ENCODE measurements at regions not wholly inside any gene's neighbourhood (a gene's known extent, or its start where the extent isn't known, plus 50 kb on each side); places are given as distances from the start of the nearest gene placed in this dataset.
A peak's percentile ranks its signal among the peaks of the same experiment; 100 is the strongest.

DNA sequence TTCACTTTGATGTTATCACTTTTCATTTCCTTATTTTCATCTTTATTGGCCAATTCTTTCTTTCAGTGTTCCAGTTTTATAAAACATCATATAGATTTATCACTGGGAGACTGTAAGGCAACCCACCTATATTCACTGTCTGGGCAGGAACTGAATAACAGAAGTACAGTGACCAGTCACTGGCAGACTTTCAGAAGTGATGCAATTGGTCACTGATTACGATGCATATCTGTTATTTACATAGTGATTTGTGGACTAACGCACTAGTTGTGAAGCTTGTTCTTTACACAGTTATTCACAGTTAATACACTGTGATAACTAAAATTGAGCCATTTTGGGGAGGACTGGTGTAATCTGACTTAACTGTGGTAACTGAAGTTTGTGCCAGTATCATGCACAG is 190.2 kb upstream of the DPH6 start:
- no peak for DNase-seq

DNA sequence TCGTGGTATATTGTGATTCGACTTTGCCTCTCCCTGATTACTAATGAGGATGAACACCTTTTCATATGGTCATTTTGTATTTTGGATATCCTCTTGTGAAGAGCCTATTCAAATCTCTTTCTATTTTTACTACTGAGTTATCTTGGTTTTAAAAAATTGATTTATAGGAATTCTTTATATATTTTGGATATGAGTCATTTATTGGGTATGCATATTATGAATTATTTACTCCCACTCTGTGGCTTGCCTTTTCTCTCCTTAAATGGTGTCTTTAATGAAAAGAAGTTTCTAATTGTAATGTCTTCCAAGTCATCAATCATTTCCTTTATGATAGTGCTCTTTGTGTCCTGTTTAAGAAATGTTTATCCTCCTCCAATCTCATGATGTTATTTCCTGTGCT is 191.5 kb upstream of the DPH6 start:
- DNase-seq, result no peak

DNA sequence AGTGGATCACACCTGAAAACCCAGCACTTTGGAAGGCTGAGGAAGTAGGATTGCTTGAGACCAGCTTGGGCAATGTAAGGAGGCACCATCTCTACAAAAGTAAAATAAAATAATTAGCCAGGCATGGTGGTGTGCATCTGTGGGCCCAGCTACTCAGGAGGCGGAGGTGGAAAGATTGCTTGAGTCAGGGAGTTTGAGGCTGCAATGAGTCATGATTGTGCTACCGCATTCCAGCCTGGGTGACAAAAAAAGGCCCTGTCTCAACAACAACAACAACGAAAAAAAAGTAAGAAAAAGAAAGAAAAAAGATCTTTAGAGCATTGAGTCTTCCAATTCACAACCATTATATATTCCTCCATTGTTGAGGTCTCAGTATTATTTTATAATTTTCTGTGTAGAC is 192.4 kb upstream of the DPH6 start:
- DNase-seq, result no peak

DNA sequence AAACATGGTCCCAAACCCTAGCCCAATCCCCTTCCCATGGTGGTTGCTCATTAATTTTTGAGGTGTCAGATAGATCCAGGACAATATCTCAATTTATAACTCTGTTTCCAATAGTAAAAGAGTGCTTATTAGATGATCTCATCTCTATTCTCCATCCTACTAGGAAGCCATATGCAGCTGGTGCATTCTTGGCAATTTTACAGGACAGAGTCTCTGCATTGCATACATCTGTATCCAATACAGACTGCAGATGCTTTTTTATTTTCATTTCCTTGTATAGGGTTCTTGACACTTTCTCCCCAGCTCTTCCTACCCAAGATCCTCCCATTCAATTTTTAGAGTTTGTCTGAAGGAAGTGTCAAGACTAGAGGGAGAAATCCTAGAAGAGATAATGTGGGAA is 194.8 kb upstream of the DPH6 start:
- DNase-seq, result no peak

DNA sequence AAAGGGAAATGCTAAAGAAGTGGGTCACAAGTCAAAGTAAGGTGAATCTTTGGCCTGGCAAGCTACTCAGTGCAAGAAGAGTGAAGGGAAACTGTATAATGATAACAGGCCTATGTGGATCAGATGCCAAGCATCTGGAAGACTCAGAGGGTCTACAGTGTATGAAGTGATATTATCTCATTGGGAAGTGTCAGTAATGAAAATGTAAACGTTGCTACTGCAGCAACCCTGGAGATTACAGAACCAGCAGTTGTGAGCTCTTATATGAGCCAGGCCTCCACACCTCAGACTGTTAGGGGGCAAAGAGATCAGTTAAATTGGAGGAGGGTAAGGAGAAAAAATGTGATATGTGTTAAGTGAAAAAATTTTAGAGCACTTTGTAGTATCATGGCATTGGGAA is 195.4 kb upstream of the DPH6 start:
- DNase-seq, result no peak

DNA sequence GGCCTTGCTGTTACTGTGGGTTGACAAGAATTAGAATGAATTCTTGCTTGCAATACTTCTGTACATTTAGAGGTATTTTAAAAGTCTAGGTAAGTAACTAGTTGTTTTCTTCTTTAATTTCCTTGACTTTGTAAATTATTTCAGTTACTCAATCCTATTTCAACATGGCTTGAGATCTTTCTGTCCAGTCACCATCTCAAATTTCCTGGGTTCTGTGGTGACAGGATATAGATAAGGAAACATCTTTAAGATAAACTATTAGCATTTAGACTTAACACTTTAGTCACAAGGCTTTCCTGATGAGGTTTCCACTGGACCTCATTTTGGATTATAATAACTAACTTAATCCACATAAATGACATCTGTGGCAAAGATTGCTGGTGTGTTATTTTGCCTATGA is 195.9 kb upstream of the DPH6 start:
- no peak for DNase-seq

DNA sequence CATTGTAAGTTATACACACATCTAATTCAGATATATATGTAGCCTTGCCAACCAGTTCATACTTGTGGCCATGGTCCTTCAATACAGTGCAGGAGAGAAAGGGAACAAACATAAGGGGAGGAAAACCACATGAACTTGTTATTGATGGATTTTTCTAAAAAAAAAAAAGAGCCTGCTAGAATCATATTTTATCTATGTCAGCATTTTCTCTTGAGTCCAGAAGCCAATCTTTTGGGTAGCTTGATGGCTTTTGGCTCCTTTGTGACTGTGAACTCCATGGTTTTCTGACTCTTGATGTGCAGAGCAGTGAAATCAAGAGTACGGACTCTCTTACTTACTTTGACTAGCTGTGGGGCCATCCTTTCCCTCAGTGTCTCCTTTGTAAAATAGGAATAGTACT is 197.4 kb upstream of the DPH6 start:
- DNase-seq, result no peak

DNA sequence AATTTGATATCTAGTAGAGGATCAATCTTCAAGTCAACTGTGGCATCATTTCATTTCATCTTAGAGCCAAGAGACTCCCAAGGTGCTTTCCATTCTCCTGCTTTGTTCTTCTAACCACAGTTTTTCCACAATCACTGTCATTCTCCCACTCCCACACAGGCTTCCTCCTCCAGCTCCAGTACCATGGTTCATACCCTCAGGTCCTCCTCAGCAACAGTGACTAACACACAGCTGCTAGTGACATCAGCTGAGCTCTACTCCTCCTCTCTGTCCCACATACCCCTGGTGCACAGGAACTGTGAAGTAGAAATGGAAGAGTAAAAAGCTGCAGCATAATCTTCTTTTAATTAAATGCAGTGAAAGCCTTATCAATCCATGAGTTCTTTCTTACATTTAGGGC is 200.2 kb upstream of the DPH6 start:
- DNase-seq, result no peak

DNA sequence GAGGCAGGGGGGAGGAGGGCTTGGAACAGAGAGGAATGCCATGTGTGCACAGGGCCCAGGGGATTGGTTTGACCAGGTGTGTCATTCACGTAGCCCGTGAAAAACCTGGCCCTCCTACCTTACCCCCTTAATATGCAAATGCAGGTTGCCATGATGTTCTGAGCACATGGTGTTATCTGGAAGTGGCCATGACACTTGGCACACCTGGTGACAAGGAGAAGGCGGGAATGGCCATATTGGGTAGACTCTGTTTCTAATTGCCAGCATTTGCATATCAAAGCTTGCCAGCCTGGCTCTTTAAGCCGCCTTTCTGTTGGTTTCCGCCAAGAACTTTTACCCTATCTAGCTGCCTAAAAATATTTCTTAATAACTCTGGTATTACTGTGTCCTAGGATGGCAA is 202.1 kb upstream of the DPH6 start:
- DNase-seq, result no peak

DNA sequence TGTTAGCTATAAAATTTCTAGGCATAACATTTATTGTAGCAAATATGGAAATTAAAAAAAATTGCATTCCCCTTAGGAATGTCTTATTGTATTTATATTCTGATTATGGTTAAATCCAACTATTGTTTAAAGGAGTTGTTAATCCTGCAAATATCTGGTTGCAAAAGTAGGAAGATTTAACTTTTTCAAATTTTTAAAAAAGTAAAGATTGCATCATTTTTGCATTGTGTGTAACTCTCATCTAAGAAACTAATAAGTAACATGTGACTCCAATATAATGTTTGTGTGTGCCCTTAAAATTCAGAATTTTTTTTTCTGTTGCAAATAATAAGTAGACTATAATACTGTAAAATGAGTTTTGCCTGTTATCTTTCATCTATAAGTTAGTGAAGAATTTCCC is 204.1 kb upstream of the DPH6 start:
- no peak for DNase-seq

DNA sequence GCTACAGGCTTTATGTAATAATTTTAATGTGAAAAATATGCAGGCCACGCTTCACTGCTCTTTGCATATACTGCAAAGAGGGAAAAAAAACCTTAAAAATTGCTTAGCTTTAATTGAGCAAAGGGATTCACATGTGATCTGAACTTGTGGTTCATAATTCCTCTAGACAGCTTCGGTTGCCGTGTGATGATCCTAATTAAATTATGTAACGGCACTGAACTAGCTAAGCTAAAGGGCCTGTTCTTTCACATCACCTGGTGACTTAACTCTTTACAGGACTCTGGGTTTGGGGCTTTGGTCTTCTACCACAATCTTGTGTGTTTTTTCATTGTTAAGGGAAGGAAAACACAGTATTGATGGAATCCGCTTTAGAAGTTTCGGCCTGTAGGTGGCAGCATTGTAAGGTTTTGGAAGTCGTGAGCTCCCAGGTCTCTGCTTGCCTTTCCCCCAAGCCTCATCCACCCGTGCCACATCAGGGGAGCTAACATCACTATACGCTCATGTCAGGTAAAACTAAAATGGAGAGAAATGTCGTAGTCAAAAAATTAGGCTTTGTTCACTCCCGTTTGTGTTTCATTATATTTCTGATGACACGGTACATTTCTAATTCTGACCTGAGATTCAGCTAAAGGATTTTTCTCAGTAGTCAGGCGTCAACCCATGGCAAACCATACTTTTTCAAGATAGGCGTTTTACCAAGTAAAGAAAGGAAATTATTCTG is 205.6 kb upstream of the DPH6 start:
- peak; percentile 55 to 59 for DNase-seq

DNA sequence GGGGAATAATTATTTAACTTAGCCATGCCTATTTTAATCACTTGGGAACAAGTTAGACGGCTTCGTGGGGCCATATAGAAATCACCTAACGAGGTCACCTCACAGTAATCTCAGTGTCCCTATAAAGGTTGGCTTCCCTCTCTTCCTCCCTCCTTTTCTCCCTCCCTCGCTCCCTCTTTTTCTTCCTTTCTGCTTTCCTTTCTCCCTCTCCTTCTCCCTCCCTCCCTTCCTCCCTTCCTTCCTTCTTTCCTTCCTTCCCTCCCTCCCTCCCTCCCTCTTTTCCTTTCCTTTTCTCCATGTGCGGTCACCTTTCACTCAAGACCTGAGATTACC is 206.1 kb upstream of the DPH6 start:
- no peak for DNase-seq

DNA sequence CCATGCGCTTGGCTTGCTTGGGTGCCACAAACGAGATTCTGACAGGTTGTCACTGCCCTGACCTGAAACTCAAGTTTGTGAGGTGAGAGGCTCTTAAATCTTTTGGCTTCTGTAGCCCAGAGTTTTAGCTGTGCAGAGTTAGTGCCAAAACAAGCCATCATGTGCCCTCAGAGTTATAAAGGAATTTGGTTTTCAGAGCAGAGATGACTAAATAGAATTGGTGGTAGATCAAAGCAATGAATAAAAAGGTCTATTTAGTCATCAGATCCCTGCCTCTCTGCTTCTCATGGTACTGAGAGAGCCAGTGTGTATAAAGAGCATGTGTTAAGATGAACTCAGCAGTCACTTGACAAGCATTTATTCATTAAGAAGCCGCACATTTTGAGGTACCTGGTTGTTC is 207.5 kb upstream of the DPH6 start:
- no peak for DNase-seq

DNA sequence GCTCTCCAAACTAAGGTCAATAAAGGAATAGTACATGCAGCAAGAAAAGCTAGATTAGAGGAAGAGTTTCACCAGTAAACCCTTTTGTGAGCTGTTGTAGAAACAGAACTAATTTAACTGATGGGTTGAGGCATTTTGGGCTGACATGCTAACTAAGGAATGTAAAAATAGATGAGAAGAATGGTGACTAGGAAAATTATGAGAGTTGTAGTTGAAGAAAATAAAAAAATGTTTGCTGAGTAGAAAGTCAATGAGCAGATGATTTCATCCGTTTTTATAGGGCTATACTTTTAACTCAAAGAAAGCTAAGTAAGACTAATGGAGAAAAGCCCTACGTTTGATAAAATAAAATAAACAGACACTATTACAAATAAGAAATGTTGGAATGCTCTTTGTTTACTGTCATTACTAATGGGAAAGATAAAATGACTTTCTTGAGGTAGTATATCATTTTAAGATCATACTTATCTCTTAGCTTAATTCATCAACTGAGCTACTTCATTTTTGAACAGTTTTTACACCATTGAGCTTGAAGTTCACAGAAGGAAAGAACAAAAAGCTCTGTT is 209.4 kb upstream of the DPH6 start:
- no peak for DNase-seq

DNA sequence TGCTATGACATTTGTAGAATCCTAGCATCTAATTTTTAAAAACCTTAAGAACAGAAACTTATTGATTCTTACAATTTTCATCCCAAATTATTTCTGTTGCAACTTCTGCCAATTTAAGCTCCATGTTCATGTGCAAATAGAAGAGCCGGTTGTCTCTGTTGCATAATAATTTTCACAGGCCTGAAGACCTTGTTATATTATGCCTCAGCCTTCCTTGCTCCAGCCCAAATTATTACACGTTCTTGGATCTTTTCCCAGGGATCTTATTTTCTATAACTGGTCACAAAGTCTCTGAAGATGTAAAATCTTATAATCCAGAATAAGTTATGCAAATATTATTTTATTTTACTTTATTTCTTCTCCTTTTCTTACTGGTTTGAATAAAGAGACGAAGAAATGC is 210.7 kb upstream of the DPH6 start:
- no peak for DNase-seq

DNA sequence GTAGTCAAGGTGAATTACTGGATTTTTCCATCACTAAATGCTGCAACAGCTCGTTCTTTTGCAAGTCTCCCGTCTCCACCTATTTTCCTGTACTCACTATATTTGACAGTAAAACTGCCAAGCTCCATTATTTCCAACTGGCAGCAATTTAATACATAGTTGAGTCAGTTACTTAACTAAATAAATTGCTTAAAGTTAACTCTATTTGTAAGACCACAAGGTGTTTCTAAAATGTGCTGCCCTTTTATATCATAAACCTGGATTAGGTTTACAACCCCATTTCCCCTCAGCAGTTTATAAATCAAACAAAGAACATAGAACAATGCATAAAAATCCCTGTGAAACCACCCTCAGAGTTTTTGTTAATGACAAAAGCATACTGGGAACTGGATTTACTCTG is 211.4 kb upstream of the DPH6 start:
- no peak for DNase-seq

DNA sequence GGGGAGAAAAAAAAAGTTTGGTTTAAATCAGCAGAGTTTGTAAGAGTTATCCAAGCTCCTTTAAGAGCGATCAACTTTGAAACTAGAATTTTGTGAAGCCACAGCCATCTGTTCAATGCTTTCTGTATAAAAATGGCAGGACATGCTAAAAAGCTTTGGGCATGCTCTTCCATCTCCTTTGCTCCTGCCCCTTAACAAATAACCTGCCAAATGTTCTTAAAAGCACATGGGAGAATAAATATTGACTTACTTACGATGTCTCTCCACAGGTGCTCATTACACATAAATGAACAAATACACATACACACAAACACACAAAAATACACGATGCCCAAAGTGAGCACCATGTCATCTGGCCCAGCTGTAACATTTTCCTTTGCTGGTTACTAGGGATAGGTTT is 211.8 kb upstream of the DPH6 start:
- DNase-seq, result no peak

DNA sequence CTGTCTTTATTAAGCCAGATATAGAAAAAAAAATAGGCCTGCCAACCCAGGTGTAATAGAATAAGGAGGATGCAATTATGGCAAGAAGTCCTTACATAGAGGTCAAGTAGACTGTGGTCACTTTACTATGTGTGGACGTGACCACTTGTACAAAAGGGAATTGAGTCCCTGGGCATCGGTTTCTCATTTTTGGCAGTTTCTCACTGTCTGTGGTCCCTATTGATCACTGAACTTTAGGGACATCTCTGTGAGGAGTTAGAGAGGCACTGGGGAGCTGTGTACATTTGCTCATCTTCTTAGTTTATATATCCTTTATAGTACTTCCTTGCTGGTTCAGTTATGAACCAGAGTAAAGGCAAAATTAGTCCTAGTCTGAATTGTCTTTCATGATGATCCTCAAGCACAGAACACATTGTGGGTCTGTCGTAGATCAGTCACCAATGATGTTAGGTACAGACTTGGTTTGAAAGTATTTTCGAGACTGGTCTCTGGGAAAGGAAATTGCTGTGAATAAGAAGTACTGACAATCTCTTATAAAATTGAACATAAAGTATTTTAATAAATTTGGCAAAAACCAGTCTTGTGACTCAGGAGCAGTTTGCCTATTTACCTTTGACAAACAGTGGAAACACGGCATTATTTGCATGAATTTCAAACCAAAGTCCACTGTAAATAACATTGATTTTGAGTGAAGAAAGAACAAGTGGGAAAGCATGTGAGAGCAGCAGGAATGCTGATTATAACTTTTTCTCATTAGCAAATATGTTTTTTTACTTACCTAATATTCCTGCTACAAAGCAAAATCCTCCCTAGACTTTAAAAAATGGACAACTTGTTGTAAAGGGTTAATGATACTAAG is 218.9 kb upstream of the DPH6 start:
- DNase-seq, result no peak

DNA sequence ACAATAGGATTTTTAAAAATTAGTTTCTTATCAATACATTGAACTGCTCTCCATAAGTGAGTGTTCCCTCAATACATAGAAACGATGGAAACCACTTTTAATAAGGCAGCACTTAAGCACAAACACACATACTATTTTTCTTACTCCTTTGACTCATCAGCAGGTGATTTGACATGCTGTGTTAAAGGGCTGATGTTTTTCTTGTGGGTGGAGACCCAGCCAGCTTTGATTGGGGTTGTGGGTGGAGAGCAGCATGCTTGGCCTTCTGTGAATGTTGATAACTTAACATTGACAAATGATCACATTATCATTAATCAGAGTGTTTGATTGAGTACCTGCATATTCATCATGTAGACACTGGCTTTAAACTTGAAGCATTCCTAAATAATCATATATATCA is 223.0 kb upstream of the DPH6 start:
- DNase-seq, result no peak

DNA sequence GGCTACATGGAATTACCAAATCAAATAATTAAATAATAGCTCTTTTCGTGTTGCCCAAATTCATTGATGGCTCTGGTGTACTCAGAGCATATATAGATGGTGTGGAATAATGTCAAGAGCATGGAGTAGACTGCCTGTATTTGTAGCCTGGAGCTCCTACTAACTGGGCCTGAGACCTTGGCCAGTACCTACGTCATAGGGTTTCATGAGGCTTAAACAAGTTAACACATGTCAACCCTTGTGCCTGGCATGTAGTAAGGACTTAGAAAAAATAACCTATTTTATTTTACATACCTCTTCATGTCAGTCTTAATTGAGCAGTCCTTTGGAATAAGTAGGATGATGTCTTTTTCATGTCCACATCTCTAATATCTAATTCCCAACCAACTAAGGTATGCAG is 223.7 kb upstream of the DPH6 start:
- no peak for DNase-seq

DNA sequence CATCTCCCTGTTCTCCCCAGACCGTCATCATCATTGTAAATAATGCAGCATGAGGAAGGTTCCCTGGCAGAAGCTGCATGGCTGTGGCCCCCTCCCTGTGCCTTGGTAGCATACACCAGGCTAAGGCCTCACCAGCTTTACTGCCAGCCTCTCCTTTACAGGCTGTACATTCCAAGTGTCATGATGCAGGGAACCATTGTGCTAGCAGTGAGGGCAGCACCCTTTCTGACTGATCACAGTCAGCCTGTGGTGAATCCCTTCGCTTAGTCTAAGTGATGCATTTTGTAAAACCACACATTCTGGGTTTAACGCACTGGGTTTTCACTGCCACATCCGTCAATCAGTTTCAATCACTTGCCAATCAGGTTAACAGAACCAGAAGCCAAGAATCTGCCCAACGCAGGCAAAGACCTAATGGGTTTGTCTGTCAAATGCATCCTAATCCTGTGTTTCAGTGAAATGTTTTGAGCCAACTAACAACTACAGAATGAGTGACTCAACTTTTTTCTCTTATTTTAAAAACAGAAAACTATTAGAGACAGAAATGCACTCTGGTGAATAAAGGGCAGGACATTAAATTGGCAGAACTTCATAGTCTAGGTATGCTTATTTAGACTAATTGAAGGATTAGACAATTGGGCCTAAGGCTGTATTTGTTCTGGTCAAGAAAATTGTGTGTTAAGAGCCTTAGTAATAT is 225.9 kb upstream of the DPH6 start:
- no peak for DNase-seq

DNA sequence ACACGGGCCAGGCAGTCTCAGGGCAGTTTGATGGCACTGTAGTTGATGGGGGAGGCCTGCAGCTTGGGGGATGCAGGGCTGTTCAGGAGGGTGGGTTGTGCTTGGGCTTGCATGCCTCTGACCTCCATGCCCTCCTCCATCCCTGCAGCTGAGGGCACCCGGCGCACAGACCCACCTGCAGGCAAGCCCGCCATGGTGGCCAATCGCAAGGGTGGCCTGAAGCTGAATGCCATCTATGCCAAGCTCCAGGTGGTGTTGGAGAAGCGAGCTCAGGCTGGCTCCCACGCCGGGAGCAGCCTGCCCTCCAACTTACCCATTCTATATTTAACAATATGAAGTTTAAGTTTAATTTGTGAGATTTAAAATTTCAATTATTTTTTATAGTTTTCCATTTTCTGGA is 228.7 kb upstream of the DPH6 start:
- no peak for DNase-seq

DNA sequence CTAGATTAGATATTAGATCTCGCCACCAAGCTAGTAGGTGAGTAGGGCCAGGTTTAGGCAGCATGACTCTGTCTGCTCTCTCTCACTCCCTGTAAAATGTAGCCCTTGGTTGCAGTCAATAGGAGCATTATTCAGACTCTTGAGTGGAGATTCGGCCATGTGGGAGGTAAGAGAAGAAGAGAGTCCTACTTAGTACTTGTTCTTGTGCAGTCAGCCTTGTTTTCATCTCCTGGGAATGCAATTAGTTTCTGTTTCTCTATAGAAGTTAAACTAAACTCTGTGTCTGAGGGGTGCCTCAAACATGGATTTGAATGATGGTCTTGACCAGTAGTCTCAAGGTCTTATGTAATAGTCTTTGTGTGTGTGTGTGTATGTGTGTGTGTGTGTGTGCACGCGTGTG is 229.5 kb upstream of the DPH6 start:
- no peak for DNase-seq

DNA sequence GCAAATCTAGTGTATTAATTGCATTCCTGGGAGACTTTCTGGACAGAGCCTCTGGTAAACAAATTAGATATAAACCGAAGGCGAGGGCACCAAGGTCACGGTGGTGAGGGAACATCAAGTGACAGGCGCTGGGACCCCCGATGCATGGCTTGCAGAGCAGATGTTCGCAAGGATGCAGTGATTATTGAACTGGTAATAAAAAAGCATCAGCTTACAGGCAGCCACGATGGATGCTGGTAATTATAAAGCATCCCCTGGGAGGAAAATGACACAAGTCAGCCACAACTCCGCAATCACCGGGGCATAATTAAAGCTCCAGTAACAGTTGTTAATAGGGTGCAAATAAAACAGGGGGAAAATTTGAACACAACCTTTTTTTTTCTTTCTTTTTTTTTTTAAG is 231.1 kb upstream of the DPH6 start:
- no peak for DNase-seq
